ENCODE measurements at regions not wholly inside any gene's neighbourhood (a gene's known extent, or its start where the extent isn't known, plus 50 kb on each side); places are given as distances from the start of the nearest gene placed in this dataset.
"Not testable (repeated sequence)": the region's sequence is repeated elsewhere in the genome, so short reads cannot be mapped to it uniquely, and the experiment has no call there.

- DNase-seq (ENCODE audit: low read depth in 2 of 2) = no peak
Observed at GRCh38 chrX:122907375-122907774, 276.7 kb upstream of the GRIA3 start.

- DNase-seq (ENCODE audit: low read depth in 2 of 2) = no peak
Observed at GRCh38 chrX:122910697-122911096, 273.4 kb upstream of the GRIA3 start.

DNA sequence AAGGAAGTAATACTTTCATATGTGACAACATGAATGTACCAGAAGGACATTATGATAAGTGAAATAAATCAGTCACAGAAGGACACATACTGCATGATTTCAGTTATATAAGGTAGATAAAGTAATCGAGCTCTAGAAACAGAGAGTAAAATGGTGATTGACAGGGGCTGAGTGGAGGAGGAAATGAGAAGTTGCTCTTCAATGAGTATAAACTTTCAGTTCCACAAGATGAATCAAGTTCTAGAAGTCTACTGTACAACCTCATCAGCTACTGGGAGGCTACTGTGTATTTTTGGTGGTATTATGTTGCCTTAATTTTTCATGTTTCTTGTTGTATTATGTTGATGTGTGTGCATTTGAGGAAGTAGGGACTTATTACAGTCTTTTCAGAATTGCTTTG, 270.9 kb upstream of the GRIA3 start:
- no peak for DNase-seq (ENCODE audit: low read depth in 2 of 2)

DNA sequence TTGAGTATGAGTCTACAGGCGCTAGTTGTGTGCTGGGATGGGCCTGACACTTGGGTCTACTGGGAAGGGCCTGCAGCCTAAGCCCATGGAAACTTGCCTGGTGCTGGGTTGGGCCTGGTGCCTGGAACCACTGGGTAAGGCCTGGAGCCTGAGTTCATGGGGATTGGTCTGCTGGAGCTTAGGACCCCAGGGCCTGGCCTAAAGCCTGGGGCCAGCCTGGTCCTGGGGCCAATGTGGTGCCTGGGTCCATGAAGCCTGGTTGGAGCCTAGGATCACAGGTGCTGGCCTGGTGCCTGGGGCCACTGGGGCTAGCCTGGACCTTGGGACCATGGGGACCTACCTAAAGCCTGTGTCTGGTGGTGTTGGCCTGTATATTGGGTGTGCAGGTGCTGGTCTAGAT, 270.3 kb upstream of the GRIA3 start:
- DNase-seq (ENCODE audit: low read depth in 2 of 2) = no peak

- DNase-seq (ENCODE audit: low read depth in 2 of 2) = no peak
Observed at GRCh38 chrX:122914256-122914655, 269.8 kb upstream of the GRIA3 start.

- DNase-seq (ENCODE audit: low read depth in 2 of 2) = no peak
Observed at GRCh38 chrX:122934131-122934530, 249.9 kb upstream of the GRIA3 start.

DNA sequence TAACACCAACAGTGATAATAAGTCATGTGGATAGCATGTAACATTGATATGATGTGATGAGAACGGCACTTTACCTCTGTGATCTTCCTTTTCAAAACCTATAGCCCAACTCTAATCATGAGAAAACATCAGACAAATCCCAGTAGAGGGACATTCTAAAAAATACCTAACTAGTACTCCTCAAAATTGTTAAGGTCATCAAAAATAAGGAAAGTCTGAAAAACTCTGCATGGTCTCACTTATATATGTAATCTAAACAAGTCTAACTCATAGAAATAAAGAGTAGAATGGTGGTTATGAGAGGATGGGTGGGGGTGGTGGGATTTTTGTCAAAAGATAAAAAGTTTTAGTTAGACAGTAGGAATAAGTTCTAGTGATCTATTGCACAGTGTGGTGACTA, 243.9 kb upstream of the GRIA3 start:
- no peak for DNase-seq (ENCODE audit: low read depth in 2 of 2)

DNA sequence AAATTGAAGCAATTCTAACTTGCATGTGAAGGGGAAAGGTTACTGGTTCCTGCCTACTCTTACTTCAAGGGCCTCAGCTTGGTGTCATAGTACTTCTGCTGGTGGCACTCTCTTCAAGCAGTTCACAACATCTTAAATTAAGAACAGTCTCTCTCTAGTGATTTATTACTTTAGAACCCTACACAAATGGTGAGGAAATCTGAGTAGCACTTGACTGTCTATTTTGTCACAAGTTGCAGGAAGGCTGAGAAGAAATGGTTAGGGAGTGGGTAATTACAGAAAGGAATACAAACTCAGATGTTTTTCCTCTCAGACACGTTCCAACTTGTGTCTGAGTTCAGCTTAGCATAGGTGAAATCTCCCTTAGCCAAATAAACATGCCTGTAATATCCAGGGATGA, 242.3 kb upstream of the GRIA3 start:
- DNase-seq (ENCODE audit: low read depth in 2 of 2) = no peak

DNA sequence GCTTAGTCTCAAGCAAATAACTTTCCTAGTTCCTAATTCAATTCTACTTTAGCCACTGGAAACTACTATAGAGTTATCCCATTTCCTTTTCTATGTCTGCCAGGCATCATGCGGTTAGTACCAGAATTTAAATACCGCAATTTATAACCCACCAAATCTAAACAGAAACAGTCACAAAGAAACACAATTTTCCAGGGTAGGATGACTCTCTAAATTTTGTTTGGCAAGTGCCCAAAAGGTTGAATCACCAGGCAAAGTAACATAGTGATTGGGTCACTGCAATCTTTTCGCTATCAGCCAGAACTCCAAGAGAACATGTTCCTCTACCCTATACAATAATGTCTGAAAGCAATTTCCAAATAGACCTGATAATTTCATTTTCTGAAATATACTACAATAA, 240.2 kb upstream of the GRIA3 start:
- DNase-seq (ENCODE audit: low read depth in 2 of 2) = no peak

GRCh38 chrX:122945328-122945727, 238.8 kb upstream of the GRIA3 start:
- DNase-seq (ENCODE audit: low read depth in 2 of 2) = no peak

GRCh38 chrX:122972604-122973003, 211.5 kb upstream of the GRIA3 start:
- no peak for DNase-seq (ENCODE audit: low read depth in 2 of 2)

- DNase-seq (ENCODE audit: low read depth in 2 of 2) = no peak
Observed at GRCh38 chrX:122982521-122982920, 201.6 kb upstream of the GRIA3 start.

GRCh38 chrX:123002844-123003243, 181.2 kb upstream of the GRIA3 start:
- not testable (repeated sequence) for DNase-seq (ENCODE audit: low read depth in 2 of 2)

DNA sequence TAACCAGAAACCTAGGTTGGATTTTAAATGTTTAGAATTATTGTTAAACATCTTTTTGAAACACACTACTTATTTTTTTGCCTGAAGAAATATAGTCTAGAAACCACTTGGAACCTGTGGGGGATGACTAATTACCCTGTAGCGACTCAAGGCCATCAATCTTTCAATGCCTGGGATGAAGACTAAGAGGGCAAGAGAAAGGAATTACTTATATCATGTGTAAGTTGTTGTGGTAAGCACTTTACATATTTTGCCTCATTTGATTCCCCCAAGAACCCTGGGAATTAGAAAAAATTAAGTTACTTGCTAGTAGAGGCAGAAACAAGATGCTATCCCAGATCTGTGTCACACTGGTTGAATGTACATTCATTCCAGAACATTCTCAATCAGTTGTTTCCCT, 170.9 kb upstream of the GRIA3 start:
- DNase-seq (ENCODE audit: low read depth in 2 of 2) = no peak

DNA sequence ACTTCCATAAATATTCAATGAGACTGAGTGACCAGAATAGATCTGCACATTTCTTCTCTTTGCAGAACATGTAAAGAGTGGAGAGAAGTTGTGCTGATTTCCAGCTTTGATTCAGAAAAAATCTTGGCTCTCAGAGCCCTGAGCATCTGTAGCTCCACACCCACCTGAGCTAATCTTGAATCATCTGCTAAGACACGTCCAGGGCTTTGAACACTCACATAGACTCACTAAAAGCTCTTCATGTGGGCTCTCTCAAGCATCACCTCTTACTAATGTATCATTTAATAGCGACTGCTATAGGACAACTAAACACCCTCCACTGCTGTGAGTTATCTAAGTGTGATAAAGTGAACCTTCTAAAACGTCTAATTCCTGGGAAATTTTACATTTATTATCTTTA, 147.7 kb upstream of the GRIA3 start:
- no peak for DNase-seq (ENCODE audit: low read depth in 2 of 2)

- no peak for DNase-seq (ENCODE audit: low read depth in 2 of 2)
Observed at GRCh38 chrX:123049071-123049625, 134.9 kb upstream of the GRIA3 start.

DNA sequence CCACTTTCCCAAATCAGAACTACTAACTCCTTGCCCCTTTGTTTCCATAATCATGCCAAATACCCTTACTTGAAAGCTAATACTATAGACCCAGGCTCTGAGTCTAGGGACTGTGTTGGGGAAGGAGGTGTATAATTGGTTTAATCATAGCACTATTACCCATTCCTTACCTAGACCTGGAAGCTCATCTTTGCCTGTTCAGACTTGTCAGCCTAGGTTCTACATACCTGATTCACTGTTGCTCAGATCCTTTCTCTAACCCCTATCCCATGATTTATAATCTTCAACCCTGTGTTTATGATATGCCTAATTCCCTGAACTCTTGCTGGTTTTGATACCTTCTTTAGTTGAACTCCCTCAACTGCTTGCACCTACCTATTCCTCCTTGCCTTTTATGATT, 123.1 kb upstream of the GRIA3 start:
- DNase-seq (ENCODE audit: low read depth in 2 of 2) = no peak

DNA sequence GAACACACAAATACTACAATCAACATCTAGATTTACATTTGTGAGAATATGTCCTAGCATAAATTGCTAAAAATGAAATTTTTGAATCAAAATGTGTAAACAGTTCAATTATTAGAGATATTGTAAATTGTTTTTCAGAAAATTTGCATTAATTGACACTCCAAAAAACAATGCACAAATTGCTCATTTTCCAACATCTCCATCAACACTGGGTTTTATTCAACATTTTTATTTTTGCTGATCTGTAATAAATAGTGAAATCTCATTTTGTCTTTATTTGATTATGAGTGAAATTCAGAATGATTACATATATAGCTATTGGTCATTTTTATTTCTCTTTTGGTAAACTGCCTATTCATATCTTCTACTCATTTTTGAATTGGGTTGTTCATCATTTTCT, 120.0 kb upstream of the GRIA3 start:
- no peak for DNase-seq (ENCODE audit: low read depth in 2 of 2)

DNA sequence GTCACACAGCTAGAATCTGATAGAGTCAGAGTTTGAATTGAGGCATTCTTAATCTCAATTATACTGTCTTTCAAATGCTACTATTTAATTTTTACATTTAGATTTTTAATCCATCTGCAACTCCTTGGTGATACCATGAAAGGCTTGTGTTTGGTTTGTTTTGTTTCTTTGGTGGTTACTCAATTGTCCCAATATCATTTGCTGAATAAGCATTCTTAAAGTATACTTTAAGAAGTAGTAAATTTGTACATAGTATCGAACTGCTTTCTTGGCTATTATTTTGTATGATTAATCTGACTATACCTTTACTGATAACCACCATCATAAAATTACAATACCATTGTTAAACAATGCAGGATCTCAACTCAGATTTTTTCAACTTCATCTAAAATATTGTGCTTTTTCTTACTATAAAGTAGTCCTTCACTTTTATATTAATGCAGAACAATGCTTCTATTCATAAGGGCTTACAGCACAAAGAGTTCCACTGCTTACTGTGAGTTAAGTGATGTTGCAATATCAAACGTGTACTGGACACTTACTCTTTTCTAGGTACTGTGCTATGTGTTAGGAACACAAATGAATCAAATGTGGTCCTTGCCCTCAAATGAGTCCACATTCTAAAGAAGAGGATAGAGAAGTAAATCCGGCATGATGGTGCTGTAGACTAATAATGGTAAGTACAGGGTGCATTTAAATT, 111.2 kb upstream of the GRIA3 start:
- no peak for DNase-seq (ENCODE audit: low read depth in 2 of 2)

GRCh38 chrX:123075947-123076561, 108.0 kb upstream of the GRIA3 start:
- DNase-seq (ENCODE audit: low read depth in 2 of 2) = no peak

- no peak for DNase-seq (ENCODE audit: low read depth in 2 of 2)
Observed at GRCh38 chrX:123077631-123078030, 106.4 kb upstream of the GRIA3 start.

DNA sequence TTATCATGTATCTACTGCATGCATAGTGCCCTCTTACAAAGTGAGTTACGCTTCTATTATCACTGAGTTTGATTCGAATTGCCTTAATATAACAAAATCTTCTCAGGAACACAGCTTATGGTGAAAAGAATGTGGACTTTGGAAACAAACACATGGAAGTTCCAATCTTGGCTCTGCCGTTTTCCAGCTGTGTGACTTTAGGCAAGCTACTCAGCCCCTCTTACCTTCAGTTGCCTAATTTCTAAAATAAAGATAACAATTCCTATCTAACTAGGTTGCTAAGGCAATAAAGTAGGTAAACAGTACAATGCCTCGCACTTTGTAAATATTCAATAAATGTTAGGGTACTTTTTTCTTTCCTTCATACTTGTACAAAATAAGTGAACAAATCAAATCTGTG, 104.0 kb upstream of the GRIA3 start:
- no peak for DNase-seq (ENCODE audit: low read depth in 2 of 2)

DNA sequence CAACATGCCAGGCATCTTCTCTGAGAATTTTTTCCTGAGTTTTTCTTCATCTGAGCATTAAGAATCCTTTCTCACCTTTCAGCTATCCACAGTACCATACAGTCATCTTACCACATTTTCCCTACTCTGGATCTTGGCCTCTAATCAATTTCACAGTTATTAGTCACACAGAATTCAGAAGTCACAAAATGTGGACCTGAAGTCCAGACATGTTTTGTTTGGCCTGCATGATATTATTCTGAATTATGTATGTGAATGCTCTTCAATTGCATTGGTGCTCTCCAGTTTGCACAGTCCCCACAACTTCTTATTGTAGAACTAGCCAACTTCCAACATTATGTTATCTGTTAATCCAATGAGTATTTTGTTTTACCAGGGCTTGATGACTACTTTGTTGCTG, 102.3 kb upstream of the GRIA3 start:
- DNase-seq (ENCODE audit: low read depth in 2 of 2) = no peak

DNA sequence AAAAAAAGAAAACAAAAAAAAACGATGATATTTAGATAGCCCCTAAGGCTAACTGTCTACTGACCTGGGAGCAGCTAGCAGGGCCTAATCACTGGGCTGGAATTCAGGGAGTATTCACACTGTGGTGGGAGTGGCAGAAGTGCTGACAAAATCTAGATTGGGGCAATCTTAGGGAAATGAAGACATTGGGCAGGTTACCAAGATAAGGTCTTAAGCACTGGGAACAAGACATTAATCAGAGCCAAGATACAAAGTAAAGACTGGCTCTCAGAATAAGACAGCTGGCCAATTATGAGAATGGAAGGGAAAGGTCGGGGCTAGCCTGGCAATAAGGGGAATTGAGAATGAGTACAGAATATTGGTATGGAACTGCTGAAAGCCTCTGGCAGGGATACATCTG, 100.2 kb upstream of the GRIA3 start:
- no peak for DNase-seq (ENCODE audit: low read depth in 2 of 2)
